Activated naive CD4-positive, alpha-beta T cell treated with anti-CD3 and anti-CD28 coated beads for 36 hours (primary cell): ENCODE measurements at regions not wholly inside any gene's neighbourhood (a gene's known extent, or its start where the extent isn't known, plus 50 kb on each side); places are given as distances from the start of the nearest gene placed in this dataset.

ENCODE experiments used
- CTCF ChIA-PET: fragments of 350-600 bp; sonication (Branson Sonifier 250); formaldehyde crosslinking; loops from one replicate; lab custom pipeline; 2021; ENCODE audit warnings: antibody characterized with exemption; lab: Charles Lee
- DNase-seq: peaks from one replicate; pipeline ENCODE4 v3.0.0-alpha.2; 2020
- H3K27ac Mint-ChIP-seq: one replicate; pipeline ENCODE4 v1.8.0; 2021; ENCODE audit warnings: mild to moderate bottlenecking, mixed read lengths
- H3K27me3 Mint-ChIP-seq: one replicate; pipeline ENCODE4 v1.8.0; 2021; ENCODE audit warnings: low read depth, mixed read lengths
- H3K36me3 Mint-ChIP-seq: one replicate; pipeline ENCODE4 v1.8.0; 2021; ENCODE audit warnings: low read depth, mixed read lengths
- H3K4me1 Mint-ChIP-seq: one replicate; pipeline ENCODE4 v1.8.0; 2021; ENCODE audit warnings: low read depth, mixed read lengths
- H3K4me3 Mint-ChIP-seq: one replicate; pipeline ENCODE4 v1.8.0; 2021; ENCODE audit warnings: mild to moderate bottlenecking, moderate library complexity, mixed read lengths
- H3K9me3 Mint-ChIP-seq: one replicate; pipeline ENCODE4 v1.8.0; 2021; ENCODE audit warnings: mixed read lengths
- intact Hi-C: fragments of 100-400 bp; cut with micrococcal nuclease; formaldehyde crosslinking; loops from one replicate; pipeline ENCODE4 v1.15.1; 2023

GRCh38 chr3:181619897-181620296 lies 91.8 kb upstream of the SOX2 start:
- H3K9me3 Mint-ChIP-seq, result no peaks in the 10 kb centered on the region
- no peak for DNase-seq
- CTCF ChIA-PET, result no interaction called here
- H3K27me3 Mint-ChIP-seq, result no peaks in the 10 kb centered on the region
- H3K4me3 Mint-ChIP-seq, result no peak overlapping the region
- no peaks in the 10 kb centered on the region for H3K36me3 Mint-ChIP-seq
- H3K27ac Mint-ChIP-seq, result no peak overlapping the region
- no peaks in the 10 kb centered on the region for H3K4me1 Mint-ChIP-seq
- intact Hi-C loops, result no loop called here

- no peak overlapping the region for H3K4me3 Mint-ChIP-seq
- no peaks in the 10 kb centered on the region for H3K36me3 Mint-ChIP-seq
- no peaks in the 10 kb centered on the region for H3K27me3 Mint-ChIP-seq
- CTCF ChIA-PET, result interaction anchor here (0.7 kb wide), 1 partner anchor 920 kb away, joined by 3 read pairs; no protein-coding TSS in a partner anchor
- intact Hi-C loops, result no loop called here
- H3K27ac Mint-ChIP-seq, result no peak overlapping the region
- H3K9me3 Mint-ChIP-seq, result no peaks in the 10 kb centered on the region
- DNase-seq, result no peak
- no peaks in the 10 kb centered on the region for H3K4me1 Mint-ChIP-seq
These were observed 93.5 kb upstream of the SOX2 start for GRCh38 chr3:181618260-181618659.

- Mint-ChIP-seq H3K4me1 (no peaks in the 10 kb centered on the region), H3K27ac (no peak overlapping the region), H3K27me3 (no peaks in the 10 kb centered on the region), H3K36me3 (no peaks in the 10 kb centered on the region), H3K9me3 (no peaks in the 10 kb centered on the region), H3K4me3 (no peak overlapping the region)
- intact Hi-C loops, result no loop called here
- no peak for DNase-seq
- CTCF ChIA-PET, result no interaction called here
These were observed 95.3 kb upstream of the SOX2 start for GRCh38 chr3:181616088-181617070.

GRCh38 chr3:181615666-181616065 lies 96.1 kb upstream of the SOX2 start:
- Mint-ChIP-seq H3K27me3 (no peaks in the 10 kb centered on the region), H3K27ac (no peak overlapping the region), H3K4me1 (no peaks in the 10 kb centered on the region), H3K4me3 (no peak overlapping the region), H3K9me3 (no peaks in the 10 kb centered on the region), H3K36me3 (no peaks in the 10 kb centered on the region)
- CTCF ChIA-PET, result no interaction called here
- intact Hi-C loops, result no loop called here
- no peak for DNase-seq

GRCh38 chr3:181614878-181615277 lies 96.8 kb upstream of the SOX2 start:
- DNase-seq, result no peak
- H3K27ac Mint-ChIP-seq, result no peak overlapping the region
- no peak overlapping the region for H3K4me3 Mint-ChIP-seq
- H3K27me3 Mint-ChIP-seq, result no peaks in the 10 kb centered on the region
- CTCF ChIA-PET, result no interaction called here
- intact Hi-C loops, result no loop called here
- no peaks in the 10 kb centered on the region for H3K36me3 Mint-ChIP-seq
- H3K9me3 Mint-ChIP-seq, result no peaks in the 10 kb centered on the region
- H3K4me1 Mint-ChIP-seq, result no peaks in the 10 kb centered on the region

GRCh38 chr3:181613813-181614212 lies 97.9 kb upstream of the SOX2 start:
- CTCF ChIA-PET, result no interaction called here
- no peaks in the 10 kb centered on the region for H3K9me3 Mint-ChIP-seq
- H3K4me1 Mint-ChIP-seq, result no peaks in the 10 kb centered on the region
- no peaks in the 10 kb centered on the region for H3K27me3 Mint-ChIP-seq
- H3K27ac Mint-ChIP-seq, result no peak overlapping the region
- intact Hi-C loops, result no loop called here
- no peaks in the 10 kb centered on the region for H3K36me3 Mint-ChIP-seq
- no peak overlapping the region for H3K4me3 Mint-ChIP-seq
- no peak for DNase-seq

- Mint-ChIP-seq H3K9me3 (no peaks in the 10 kb centered on the region), H3K4me3 (no peak overlapping the region), H3K4me1 (no peaks in the 10 kb centered on the region), H3K27ac (no peak overlapping the region), H3K27me3 (no peaks in the 10 kb centered on the region), H3K36me3 (no peaks in the 10 kb centered on the region)
- DNase-seq, result no peak
- CTCF ChIA-PET, result no interaction called here
- intact Hi-C loops, result no loop called here
These were observed 98.5 kb upstream of the SOX2 start for GRCh38 chr3:181613191-181613590.

GRCh38 chr3:181610973-181611265 lies 100.8 kb upstream of the SOX2 start:
- CTCF ChIA-PET, result no interaction called here
- no peaks in the 10 kb centered on the region for H3K27me3 Mint-ChIP-seq
- intact Hi-C loops, result no loop called here
- no peaks in the 10 kb centered on the region for H3K36me3 Mint-ChIP-seq
- H3K27ac Mint-ChIP-seq, result no peak overlapping the region
- no peak overlapping the region for H3K4me3 Mint-ChIP-seq
- DNase-seq, result no peak
- no peaks in the 10 kb centered on the region for H3K4me1 Mint-ChIP-seq
- no peaks in the 10 kb centered on the region for H3K9me3 Mint-ChIP-seq

GRCh38 chr3:181610083-181610972 lies 101.4 kb upstream of the SOX2 start:
- intact Hi-C loops, result no loop called here
- Mint-ChIP-seq H3K27me3 (no peaks in the 10 kb centered on the region), H3K4me1 (no peaks in the 10 kb centered on the region), H3K4me3 (no peak overlapping the region), H3K36me3 (no peaks in the 10 kb centered on the region), H3K27ac (no peak overlapping the region), H3K9me3 (no peaks in the 10 kb centered on the region)
- CTCF ChIA-PET, result no interaction called here
- no peak for DNase-seq

GRCh38 chr3:181609030-181609767 lies 102.5 kb upstream of the SOX2 start:
- CTCF ChIA-PET, result no interaction called here
- Mint-ChIP-seq H3K36me3 (no peaks in the 10 kb centered on the region), H3K27me3 (no peaks in the 10 kb centered on the region), H3K4me1 (no peaks in the 10 kb centered on the region), H3K4me3 (no peak overlapping the region), H3K27ac (no peak overlapping the region), H3K9me3 (no peaks in the 10 kb centered on the region)
- intact Hi-C loops, result no loop called here
- DNase-seq, result no peak

- no peaks in the 10 kb centered on the region for H3K9me3 Mint-ChIP-seq
- H3K27ac Mint-ChIP-seq, result no peak overlapping the region
- no peak for DNase-seq
- CTCF ChIA-PET, result no interaction called here
- intact Hi-C loops, result no loop called here
- H3K4me1 Mint-ChIP-seq, result no peaks in the 10 kb centered on the region
- no peaks in the 10 kb centered on the region for H3K36me3 Mint-ChIP-seq
- H3K4me3 Mint-ChIP-seq, result no peak overlapping the region
- no peaks in the 10 kb centered on the region for H3K27me3 Mint-ChIP-seq
These were observed 107.5 kb upstream of the SOX2 start for GRCh38 chr3:181604267-181604666.

- H3K27me3 Mint-ChIP-seq, result no peaks in the 10 kb centered on the region
- H3K27ac Mint-ChIP-seq, result no peak overlapping the region
- CTCF ChIA-PET, result no interaction called here
- peaks cover 15% of the 10 kb centered on the region for H3K9me3 Mint-ChIP-seq
- intact Hi-C loops, result no loop called here
- H3K4me3 Mint-ChIP-seq, result no peak overlapping the region
- DNase-seq, result no peak
- no peaks in the 10 kb centered on the region for H3K4me1 Mint-ChIP-seq
- peaks cover 2% of the 10 kb centered on the region for H3K36me3 Mint-ChIP-seq
These were observed 115.6 kb upstream of the SOX2 start for GRCh38 chr3:181596126-181596525.
